Caco-2 (cell line): ENCODE measurements at regions not wholly inside any gene's neighbourhood (a gene's known extent, or its start where the extent isn't known, plus 50 kb on each side); places are given as distances from the start of the nearest gene placed in this dataset.
A peak's percentile ranks its signal among the peaks of the same experiment; 100 is the strongest.

Experiments used
- BruUV-seq: library from RNA; stranded (reverse); fragments of 400-500 nt; replicated peaks from 2 replicates; lab custom pipeline; 2021; lab: Mats Ljungman, UMichigan
- CTCF ChIA-PET: fragments of 300-600 bp; sonication (Branson Sonifier 250); formaldehyde crosslinking; loops from one replicate; lab custom pipeline; 2022; ENCODE audit warnings: antibody characterized with exemption; lab: Charles Lee
- POLR2A ChIA-PET: fragments of 300-600 bp; sonication (Branson Sonifier 250); formaldehyde crosslinking; loops from one replicate; lab custom pipeline; 2022; ENCODE audit warnings: antibody characterized with exemption; lab: Charles Lee
- DNase-seq, 2 experiments: peaks; one replicate each; pipeline versions ENCODE4 v3.0.0 to v3.0.0-alpha.2; 2020 to 2022
- H3K27me3 ChIP-seq: replicated peaks from 2 replicates; pipeline ENCODE4 v1.6.0; 2011; ENCODE audit warnings: low read length; ENCODE audit not compliant: control insufficient read depth, insufficient read depth
- H3K36me3 ChIP-seq: 2 replicates; pipeline ENCODE4 v1.5.1; 2011; ENCODE audit warnings: low read length; ENCODE audit not compliant: control insufficient read depth, insufficient read depth
- H3K4me1 ChIP-seq: fragments of 250-450 bp; sonication (Bioruptor Pico); 2 replicates; pipeline ENCODE4 v1.5.1; 2020; ENCODE audit warnings: mild to moderate bottlenecking
- H3K4me3 ChIP-seq: 2 replicates; pipeline ENCODE4 v1.5.1; 2011; ENCODE audit warnings: low read depth, mild to moderate bottlenecking, control low read depth, low read length
- H3K9me3 ChIP-seq: fragments of 250-450 bp; sonication (Bioruptor Pico); 2 replicates; pipeline ENCODE4 v1.5.1; 2020; ENCODE audit warnings: mild to moderate bottlenecking, moderate library complexity
- H3K27ac Mint-ChIP-seq: one replicate; pipeline ENCODE4 v1.8.0; 2022; ENCODE audit warnings: mixed read lengths; ENCODE audit not compliant: unreplicated experiment
- H3K27me3 Mint-ChIP-seq: one replicate; pipeline ENCODE4 v1.8.0; 2022; ENCODE audit warnings: mixed read lengths; ENCODE audit not compliant: insufficient read depth, unreplicated experiment
- H3K36me3 Mint-ChIP-seq: one replicate; pipeline ENCODE4 v1.8.0; 2022; ENCODE audit warnings: mild to moderate bottlenecking, mixed read lengths; ENCODE audit not compliant: insufficient read depth, unreplicated experiment
- H3K4me1 Mint-ChIP-seq: one replicate; pipeline ENCODE4 v1.8.0; 2022; ENCODE audit warnings: low read depth, mixed read lengths; ENCODE audit not compliant: unreplicated experiment
- H3K4me3 Mint-ChIP-seq: one replicate; pipeline ENCODE4 v1.8.0; 2022; ENCODE audit warnings: mild to moderate bottlenecking, moderate library complexity, mixed read lengths; ENCODE audit not compliant: unreplicated experiment
- H3K9me3 Mint-ChIP-seq: one replicate; pipeline ENCODE4 v1.8.0; 2022; ENCODE audit warnings: mixed read lengths; ENCODE audit not compliant: unreplicated experiment
- intact Hi-C: fragments of 100-400 bp; cut with micrococcal nuclease; formaldehyde crosslinking; loops from one replicate; pipeline ENCODE4 v1.10.0; 2022; ENCODE audit not compliant: unreplicated experiment
- TF ChIP-seq, protein P1 (sequence below), 2 experiments: fragments of 200-600 bp in 1 of 2; IDR thresholded peaks; 1 replicate in 1 of 2; 2 replicates in 1 of 2; pipeline versions ENCODE4 v1.5.1 to v1.8.0; 2011 to 2022; ENCODE audit warnings: antibody characterized with exemption in 1 of 2, control low read depth in 1 of 2, inconsistent platforms in 1 of 2, low read depth in 1 of 2, low read length in 1 of 2, mild to moderate bottlenecking in 1 of 2, moderate library complexity in 1 of 2; ENCODE audit not compliant: insufficient read depth in 1 of 2, severe bottlenecking in 1 of 2, unreplicated experiment in 1 of 2

DNA sequence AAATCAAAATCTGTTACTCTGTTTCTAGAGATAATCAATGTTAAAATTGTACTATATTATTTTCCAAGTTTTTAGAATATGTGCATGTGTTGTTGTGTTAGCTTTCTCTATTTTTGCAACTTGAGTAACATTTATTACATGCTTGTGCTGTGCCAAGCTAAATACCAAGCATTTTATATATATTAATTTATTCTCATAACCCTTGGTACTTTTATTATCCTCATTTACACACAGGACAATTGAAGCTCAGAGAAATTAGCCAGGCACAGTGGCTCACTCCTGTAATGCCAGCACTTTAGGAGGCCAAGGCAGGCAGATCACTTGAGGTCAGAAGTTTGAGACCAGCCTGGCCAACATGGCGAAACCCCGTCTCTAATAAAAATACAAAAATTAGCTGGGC lies 254.0 kb upstream of the DMRT1 start:
- Histone ChIP-seq H3K4me1 (peaks cover 35% of the 10 kb centered on the region), H3K4me3 (no peak overlapping the region), H3K27me3 (no peaks in the 10 kb centered on the region), H3K36me3 (no peaks in the 10 kb centered on the region), H3K9me3 (peaks cover 3% of the 10 kb centered on the region)
- peaks cover 23% of the 10 kb centered on the region for H3K4me1 Mint-ChIP-seq
- no peak overlapping the region for H3K4me3 Mint-ChIP-seq
- intact Hi-C loops = no loop called here
- BruUV-seq = no TSS peak
- no peaks in the 10 kb centered on the region for H3K27me3 Mint-ChIP-seq
- H3K9me3 Mint-ChIP-seq = no peaks in the 10 kb centered on the region
- H3K36me3 Mint-ChIP-seq = peaks cover 23% of the 10 kb centered on the region
- POLR2A ChIA-PET = no interaction called here
- no peak overlapping the region for H3K27ac Mint-ChIP-seq
- CTCF ChIA-PET = no interaction called here
- no peak for DNase-seq
- TF ChIP-seq, protein P1, sequence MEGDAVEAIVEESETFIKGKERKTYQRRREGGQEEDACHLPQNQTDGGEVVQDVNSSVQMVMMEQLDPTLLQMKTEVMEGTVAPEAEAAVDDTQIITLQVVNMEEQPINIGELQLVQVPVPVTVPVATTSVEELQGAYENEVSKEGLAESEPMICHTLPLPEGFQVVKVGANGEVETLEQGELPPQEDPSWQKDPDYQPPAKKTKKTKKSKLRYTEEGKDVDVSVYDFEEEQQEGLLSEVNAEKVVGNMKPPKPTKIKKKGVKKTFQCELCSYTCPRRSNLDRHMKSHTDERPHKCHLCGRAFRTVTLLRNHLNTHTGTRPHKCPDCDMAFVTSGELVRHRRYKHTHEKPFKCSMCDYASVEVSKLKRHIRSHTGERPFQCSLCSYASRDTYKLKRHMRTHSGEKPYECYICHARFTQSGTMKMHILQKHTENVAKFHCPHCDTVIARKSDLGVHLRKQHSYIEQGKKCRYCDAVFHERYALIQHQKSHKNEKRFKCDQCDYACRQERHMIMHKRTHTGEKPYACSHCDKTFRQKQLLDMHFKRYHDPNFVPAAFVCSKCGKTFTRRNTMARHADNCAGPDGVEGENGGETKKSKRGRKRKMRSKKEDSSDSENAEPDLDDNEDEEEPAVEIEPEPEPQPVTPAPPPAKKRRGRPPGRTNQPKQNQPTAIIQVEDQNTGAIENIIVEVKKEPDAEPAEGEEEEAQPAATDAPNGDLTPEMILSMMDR (IDR thresholded peaks at IDR 0.05; ENCODE audit: insufficient read depth in 1 of 2, low read depth in 1 of 2, low read length in 1 of 2, severe bottlenecking in 1 of 2, unreplicated experiment in 1 of 2) = no peak

DNA sequence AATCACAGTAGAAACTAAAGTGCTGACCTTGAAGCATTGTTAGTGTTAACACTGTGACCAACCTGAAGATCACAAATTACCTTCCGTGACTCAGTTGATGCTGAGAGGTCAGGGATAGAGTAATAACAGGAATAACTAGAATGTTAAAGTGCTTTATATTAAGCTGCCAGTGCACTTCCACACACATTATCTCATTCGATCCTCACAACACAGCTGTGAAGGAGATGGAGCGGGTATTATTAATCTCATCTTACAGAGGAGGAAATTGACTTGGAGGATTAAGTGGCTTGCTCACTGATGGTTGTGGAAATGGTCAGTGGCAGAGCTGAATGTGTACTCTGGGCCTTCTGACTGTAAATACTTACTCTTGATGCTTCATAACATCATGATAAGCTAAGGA lies 252.5 kb upstream of the DMRT1 start:
- Histone ChIP-seq H3K36me3 (no peaks in the 10 kb centered on the region; the same call in 1 of the 2 replicates), H3K27me3 (no peaks in the 10 kb centered on the region), H3K9me3 (peaks cover 9% of the 10 kb centered on the region), H3K4me3 (no peak overlapping the region), H3K4me1 (peaks cover 39% of the 10 kb centered on the region)
- Mint-ChIP-seq H3K36me3 (peaks cover 34% of the 10 kb centered on the region), H3K27ac (peak overlapping the region; percentile 51), H3K4me3 (peak overlapping the region; percentile 12), H3K27me3 (no peaks in the 10 kb centered on the region), H3K4me1 (peaks cover 23% of the 10 kb centered on the region), H3K9me3 (no peaks in the 10 kb centered on the region)
- POLR2A ChIA-PET = no interaction called here
- BruUV-seq = no TSS peak
- intact Hi-C loops = no loop called here
- TF ChIP-seq, protein P1 (IDR thresholded peaks at IDR 0.05; ENCODE audit: insufficient read depth in 1 of 2, low read depth in 1 of 2, low read length in 1 of 2, severe bottlenecking in 1 of 2, unreplicated experiment in 1 of 2) = no peak
- no peak for DNase-seq
- CTCF ChIA-PET = no interaction called here

DNA sequence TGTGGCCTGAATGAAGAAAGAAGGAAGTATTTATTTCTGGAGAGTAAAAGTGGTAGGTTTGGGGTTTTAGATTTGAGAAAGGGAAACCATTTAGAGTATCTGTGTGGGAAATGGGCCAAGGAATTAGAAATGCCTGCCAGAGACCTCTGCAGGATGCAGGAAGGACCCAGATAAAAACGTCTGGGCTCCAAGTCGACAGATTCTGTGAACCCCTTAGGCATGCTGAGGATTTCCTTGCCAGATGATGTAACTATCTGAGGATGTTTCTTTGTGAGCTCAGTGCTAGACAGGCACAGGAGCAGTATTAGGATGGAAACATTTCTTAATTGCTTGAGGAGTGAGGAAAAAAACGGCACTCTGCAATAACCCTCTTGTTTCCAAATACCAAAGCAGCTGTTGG lies 251.8 kb upstream of the DMRT1 start:
- intact Hi-C loops = no loop called here
- H3K4me3 Mint-ChIP-seq = peak overlapping the region; percentile 12
- Histone ChIP-seq H3K27me3 (no peaks in the 10 kb centered on the region), H3K4me1 (peaks cover 39% of the 10 kb centered on the region), H3K9me3 (peaks cover 9% of the 10 kb centered on the region), H3K4me3 (no peak overlapping the region), H3K36me3 (no peaks in the 10 kb centered on the region; the same call in 1 of the 2 replicates)
- TF ChIP-seq, protein P1 (IDR thresholded peaks at IDR 0.05; ENCODE audit: insufficient read depth in 1 of 2, low read depth in 1 of 2, low read length in 1 of 2, severe bottlenecking in 1 of 2, unreplicated experiment in 1 of 2) = no peak
- peaks cover 23% of the 10 kb centered on the region for H3K4me1 Mint-ChIP-seq
- ChIA-PET CTCF (interaction anchor here (0.5 kb wide), 1 partner anchor 42 kb away, joined by 3 read pairs; no protein-coding TSS in a partner anchor), POLR2A (interaction anchor here (0.6 kb wide), 2 partner anchors 16 to 118 kb away, joined by 3 to 7 read pairs; no protein-coding TSS in a partner anchor)
- peaks cover 37% of the 10 kb centered on the region for H3K36me3 Mint-ChIP-seq
- H3K27ac Mint-ChIP-seq = peak overlapping the region; percentile 51
- H3K9me3 Mint-ChIP-seq = no peaks in the 10 kb centered on the region
- no TSS peak for BruUV-seq
- H3K27me3 Mint-ChIP-seq = no peaks in the 10 kb centered on the region
- no peak for DNase-seq
